GM23338 (cell line): ENCODE measurements at regions not wholly inside any gene's neighbourhood (a gene's known extent, or its start where the extent isn't known, plus 50 kb on each side); places are given as distances from the start of the nearest gene placed in this dataset.

ENCODE experiments used
- ATAC-seq: fragments of 200-7000 bp; cut with Tn5 transposase; 3 replicates; pipeline ENCODE4 v1.9.1; 2020
- DNase-seq: peaks from one replicate; pipeline ENCODE4 v3.0.0-alpha.2; 2015; ENCODE audit warnings: low spot score
- H2AFZ ChIP-seq: fragments of 200-600 bp; sonication (generic); 2 replicates; pipeline ENCODE4 v1.8.0; 2016; ENCODE audit warnings: antibody characterized with exemption, mild to moderate bottlenecking, moderate library complexity
- H3F3A ChIP-seq: fragments of 200-600 bp; sonication (generic); replicated peaks from 2 replicates; pipeline ENCODE4 v1.8.0; 2017; ENCODE audit warnings: antibody characterized with exemption, mixed run types, low read depth
- H3K27ac ChIP-seq: fragments of 200-600 bp; sonication (generic); 2 replicates; pipeline ENCODE4 v1.6.1; 2016; ENCODE audit warnings: low read depth
- H3K27me3 ChIP-seq: fragments of 200-600 bp; sonication (generic); 2 replicates; pipeline ENCODE4 v1.8.0; 2016; ENCODE audit warnings: mild to moderate bottlenecking, mixed run types, moderate library complexity; ENCODE audit not compliant: insufficient read depth
- H3K36me3 ChIP-seq: fragments of 200-600 bp; sonication (generic); 2 replicates; pipeline ENCODE4 v1.8.0; 2016; ENCODE audit warnings: mild to moderate bottlenecking; ENCODE audit not compliant: insufficient read depth
- H3K4me1 ChIP-seq: fragments of 200-600 bp; sonication (generic); 2 replicates; pipeline ENCODE4 v1.8.0; 2016; ENCODE audit warnings: mild to moderate bottlenecking, moderate library complexity; ENCODE audit not compliant: insufficient read depth
- H3K4me2 ChIP-seq: fragments of 200-600 bp; sonication (generic); 2 replicates; pipeline ENCODE4 v1.7.1; 2017; ENCODE audit warnings: mixed run types
- H3K4me3 ChIP-seq: fragments of 200-600 bp; sonication (generic); 2 replicates; pipeline ENCODE4 v1.6.1; 2016; ENCODE audit warnings: mixed run types
- H3K79me2 ChIP-seq: fragments of 200-600 bp; sonication (generic); replicated peaks from 2 replicates; pipeline ENCODE4 v1.8.0; 2017; ENCODE audit warnings: mild to moderate bottlenecking; ENCODE audit not compliant: insufficient read depth
- H3K9me2 ChIP-seq: fragments of 200-600 bp; sonication (generic); 2 replicates; pipeline ENCODE4 v1.8.0; 2017; ENCODE audit not compliant: insufficient read depth
- H4K20me1 ChIP-seq: fragments of 200-600 bp; sonication (generic); replicated peaks from 2 replicates; pipeline ENCODE4 v1.8.0; 2017; ENCODE audit warnings: mild to moderate bottlenecking; ENCODE audit not compliant: insufficient read depth
- H3K27ac Mint-ChIP-seq: 2 replicates; pipeline ENCODE4 v1.8.0; 2020; ENCODE audit warnings: inconsistent platforms, mild to moderate bottlenecking, moderate library complexity, mixed read lengths
- H3K27me3 Mint-ChIP-seq: 3 replicates; pipeline ENCODE4 v1.8.0; 2022; ENCODE audit warnings: low read depth, mild to moderate bottlenecking, moderate library complexity, mixed read lengths, inconsistent platforms; ENCODE audit not compliant: insufficient read depth, poor library complexity
- H3K36me3 Mint-ChIP-seq: 3 replicates; pipeline ENCODE4 v1.8.0; 2021; ENCODE audit warnings: low read depth, mild to moderate bottlenecking, inconsistent platforms, moderate library complexity, mixed read lengths
- H3K4me1 Mint-ChIP-seq: 3 replicates; pipeline ENCODE4 v1.8.0; 2020; ENCODE audit warnings: mild to moderate bottlenecking, inconsistent platforms, mixed read lengths
- H3K4me3 Mint-ChIP-seq: 3 replicates; pipeline ENCODE4 v1.8.0; 2021; ENCODE audit warnings: moderate library complexity, mild to moderate bottlenecking, inconsistent platforms, mixed read lengths
- H3K9me3 Mint-ChIP-seq: 3 replicates; pipeline ENCODE4 v1.8.0; 2020; ENCODE audit warnings: moderate library complexity, mild to moderate bottlenecking, inconsistent platforms, mixed read lengths
- CTCF ChIP-seq, 2 experiments: fragments of 200-600 bp in 1 of 2; sonication (generic) in 1 of 2; conservative IDR thresholded peaks; 2 replicates each; pipeline versions ENCODE4 v1.5.1 to v1.6.1; 2016 to 2017; ENCODE audit warnings: antibody characterized with exemption in 2 of 2, low read depth in 2 of 2, mild to moderate bottlenecking in 2 of 2, moderate library complexity in 1 of 2
- EZH2 ChIP-seq: fragments of 200-600 bp; sonication (generic); IDR thresholded peaks from one replicate; pipeline ENCODE4 v1.8.0; 2017; ENCODE audit warnings: antibody characterized with exemption, mild to moderate bottlenecking, low read depth; ENCODE audit not compliant: unreplicated experiment
- ZNF462 ChIP-seq: fragments of 250-450 bp; sonication (Bioruptor Pico); IDR thresholded peaks from 2 replicates; pipeline ENCODE4 v1.5.0; 2020; ENCODE audit warnings: mild to moderate bottlenecking, moderate library complexity

GRCh38 chr6:141418076-141418475, 714.6 kb upstream of the GJE1 start (continued):
- TF ChIP-seq ZNF462 (no peak), CTCF (conservative IDR thresholded peaks at IDR 0.05; ENCODE audit: low read depth in 2 of 2) (no peak)

GRCh38 chr6:141415896-141416295, 716.8 kb upstream of the GJE1 start:
- Histone ChIP-seq H3K27me3 (no peaks in the 10 kb centered on the region), H2AFZ (no peak overlapping the region), H3K9me2 (peaks cover 4% of the 10 kb centered on the region; the same call in 1 of the 2 replicates), H3K4me2 (no peak overlapping the region), H3K4me1 (no peaks in the 10 kb centered on the region), H3K36me3 (no peaks in the 10 kb centered on the region), H3F3A (no peaks in the 10 kb centered on the region), H3K4me3 (no peak overlapping the region), H4K20me1 (no peaks in the 10 kb centered on the region), H3K79me2 (no peaks in the 10 kb centered on the region), H3K27ac (no peak overlapping the region)
- H3K9me3 Mint-ChIP-seq: peaks cover 7% of the 10 kb centered on the region; the same call in 2 of the 3 replicates
- no peaks in the 10 kb centered on the region for H3K4me1 Mint-ChIP-seq
- TF ChIP-seq EZH2: no peak
- H3K27me3 Mint-ChIP-seq: peaks cover 2% of the 10 kb centered on the region
- no peak overlapping the region for H3K27ac Mint-ChIP-seq
- H3K4me3 Mint-ChIP-seq: no peak overlapping the region
- DNase-seq (no peak), ATAC-seq (no peak)
- peaks cover under 1% of the 10 kb centered on the region; the same call in 1 of the 3 replicates for H3K36me3 Mint-ChIP-seq
